ENCODE measurements at regions not wholly inside any gene's neighbourhood (a gene's known extent, or its start where the extent isn't known, plus 50 kb on each side); places are given as distances from the start of the nearest gene placed in this dataset.
"Not testable (repeated sequence)": the region's sequence is repeated elsewhere in the genome, so short reads cannot be mapped to it uniquely, and the experiment has no call there.

DNA sequence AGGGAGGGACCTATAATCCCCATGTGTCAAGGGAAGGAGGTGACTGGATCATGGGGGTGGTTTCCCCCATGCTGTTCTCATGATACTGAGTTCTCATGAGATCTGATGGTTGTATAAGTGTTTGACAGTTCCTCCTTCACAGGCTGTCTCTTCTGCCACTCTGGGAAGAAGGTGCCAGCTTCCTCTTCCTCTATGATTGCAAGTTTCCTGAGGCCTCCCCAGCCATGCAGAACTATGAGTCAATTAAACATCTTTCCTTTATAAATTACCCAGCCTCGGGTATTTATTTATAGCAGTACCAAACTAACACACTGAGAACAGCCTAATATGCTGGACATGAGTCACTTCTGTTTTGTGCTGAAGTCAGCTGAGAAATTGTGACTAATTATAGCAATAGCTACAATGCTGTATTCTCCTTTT, 656.9 kb upstream of the CPEB2 start:
- peak; percentile 71 for DNase-seq (ENCODE audit: low read depth)

- no peak for DNase-seq (ENCODE audit: low read depth)
Observed at GRCh38 chr4:14347526-14347925, 654.8 kb upstream of the CPEB2 start.

DNA sequence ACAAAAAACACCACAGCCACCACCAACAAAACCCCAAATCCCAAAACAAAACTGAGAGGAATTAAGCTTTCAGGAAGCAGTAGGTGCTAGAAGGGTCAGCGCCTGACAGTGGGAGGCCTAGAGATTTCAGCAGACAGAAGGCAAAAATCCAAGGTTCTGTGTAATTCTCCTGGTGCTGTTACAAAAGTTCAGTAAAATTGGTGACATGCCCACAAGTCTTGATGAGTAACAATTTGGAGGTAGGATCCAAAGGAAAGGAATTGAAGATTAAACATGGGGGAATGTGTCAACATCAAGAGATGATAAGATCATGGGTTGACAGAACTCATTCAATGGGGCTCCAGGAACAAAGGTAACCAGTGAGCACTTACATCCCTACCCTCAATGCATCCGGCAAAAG, 653.8 kb upstream of the CPEB2 start:
- no peak for DNase-seq (ENCODE audit: low read depth)

- not testable (repeated sequence) for DNase-seq (ENCODE audit: low read depth)
Observed at GRCh38 chr4:14358544-14359160, 643.6 kb upstream of the CPEB2 start.

GRCh38 chr4:14359991-14360390, 642.3 kb upstream of the CPEB2 start:
- DNase-seq (ENCODE audit: low read depth), result no peak

- DNase-seq (ENCODE audit: low read depth), result no peak
Observed at GRCh38 chr4:14361084-14361483, 641.2 kb upstream of the CPEB2 start.

DNA sequence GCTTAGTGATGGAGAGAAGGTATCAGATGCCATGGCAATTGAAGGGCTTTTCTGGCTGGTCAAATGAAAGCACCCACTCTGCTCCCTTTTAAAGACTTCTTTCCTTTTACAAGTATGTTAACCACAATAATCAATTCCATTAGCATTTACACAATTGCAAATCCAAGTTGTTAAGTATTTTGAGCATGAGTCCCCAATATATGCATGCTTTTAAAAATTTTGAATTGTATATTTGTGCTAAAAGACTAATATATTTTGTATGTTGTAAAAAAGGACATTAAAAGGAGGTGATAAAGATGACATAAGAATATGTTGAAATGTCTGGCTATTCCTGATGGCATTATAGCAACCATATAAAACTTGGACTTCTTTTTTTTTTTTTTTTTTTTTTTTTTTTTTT, 639.9 kb upstream of the CPEB2 start:
- no peak for DNase-seq (ENCODE audit: low read depth)

DNA sequence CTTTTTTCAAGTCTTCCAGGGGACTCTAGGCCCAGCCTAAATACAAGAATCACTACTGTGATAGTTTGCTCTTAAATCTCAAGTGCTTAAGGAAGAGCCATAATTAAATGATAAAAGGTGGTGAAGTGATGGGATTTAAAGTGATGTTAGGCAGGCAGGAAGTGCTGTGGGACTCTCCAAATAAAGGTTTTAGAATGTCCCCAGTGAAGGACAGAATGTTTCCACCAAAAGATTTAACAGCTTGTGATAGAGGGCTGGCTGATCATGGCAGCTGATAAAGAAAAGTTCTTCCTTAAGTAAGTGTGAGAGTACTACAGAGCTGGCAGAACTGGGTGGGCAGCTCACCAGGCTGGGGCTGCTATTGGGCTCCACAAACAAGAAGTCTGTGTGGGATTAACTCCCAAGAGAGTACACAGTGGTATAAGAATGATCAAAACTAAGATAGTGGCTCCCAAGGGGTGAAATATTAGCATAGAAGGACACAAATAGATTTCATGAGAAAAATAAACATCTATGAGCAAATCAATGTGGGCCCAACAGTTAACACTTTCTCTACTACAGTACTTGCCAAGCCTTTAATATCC, 637.2 kb upstream of the CPEB2 start:
- DNase-seq (ENCODE audit: low read depth), result no peak

GRCh38 chr4:14368391-14368790, 633.9 kb upstream of the CPEB2 start:
- DNase-seq (ENCODE audit: low read depth), result no peak

- no peak for DNase-seq (ENCODE audit: low read depth)
Observed at GRCh38 chr4:14371131-14371530, 631.1 kb upstream of the CPEB2 start.

- DNase-seq (ENCODE audit: low read depth), result peak; percentile 11
Observed at GRCh38 chr4:14375816-14376215, 626.5 kb upstream of the CPEB2 start.

GRCh38 chr4:14379183-14379582, 623.1 kb upstream of the CPEB2 start:
- no peak for DNase-seq (ENCODE audit: low read depth)

- DNase-seq (ENCODE audit: low read depth), result no peak
Observed at GRCh38 chr4:14383652-14384051, 618.6 kb upstream of the CPEB2 start.

DNA sequence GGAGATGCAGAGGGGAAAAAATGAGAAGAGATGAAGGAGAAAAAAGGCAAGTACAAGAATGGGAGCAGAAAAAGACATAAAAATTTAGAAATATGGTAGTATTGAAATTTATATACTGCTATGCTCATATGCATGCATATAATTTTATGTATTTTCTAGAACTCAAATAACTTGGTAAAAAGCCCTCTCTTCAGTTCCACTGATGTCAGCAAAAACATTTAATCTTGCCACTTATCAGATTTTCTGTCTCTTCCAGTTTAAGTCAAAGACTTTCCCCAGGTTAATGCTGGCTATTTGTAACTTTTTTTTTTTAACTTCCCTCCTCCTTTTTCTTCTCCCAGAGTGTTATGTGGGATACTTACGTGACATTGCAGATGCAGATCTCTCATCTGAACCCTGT, 617.5 kb upstream of the CPEB2 start:
- DNase-seq (ENCODE audit: low read depth), result no peak

DNA sequence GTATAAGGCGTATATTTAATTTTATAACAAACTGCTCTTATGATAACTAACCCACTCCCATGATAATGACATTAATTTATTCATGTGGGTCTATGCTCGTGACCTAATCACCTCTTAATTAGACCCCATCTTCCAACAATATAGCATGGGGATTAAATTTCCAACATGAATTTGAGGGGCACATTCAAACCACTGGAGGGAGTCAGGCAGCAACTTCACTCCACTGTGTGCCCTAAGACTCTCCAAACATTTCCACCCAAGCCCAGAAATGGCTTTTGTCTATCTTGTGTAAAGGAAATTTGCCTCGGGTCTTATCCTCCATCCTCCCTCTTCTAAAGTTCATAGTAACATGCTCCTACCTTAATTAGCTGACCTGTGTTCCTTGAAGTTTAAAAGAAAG, 616.1 kb upstream of the CPEB2 start:
- no peak for DNase-seq (ENCODE audit: low read depth)

DNA sequence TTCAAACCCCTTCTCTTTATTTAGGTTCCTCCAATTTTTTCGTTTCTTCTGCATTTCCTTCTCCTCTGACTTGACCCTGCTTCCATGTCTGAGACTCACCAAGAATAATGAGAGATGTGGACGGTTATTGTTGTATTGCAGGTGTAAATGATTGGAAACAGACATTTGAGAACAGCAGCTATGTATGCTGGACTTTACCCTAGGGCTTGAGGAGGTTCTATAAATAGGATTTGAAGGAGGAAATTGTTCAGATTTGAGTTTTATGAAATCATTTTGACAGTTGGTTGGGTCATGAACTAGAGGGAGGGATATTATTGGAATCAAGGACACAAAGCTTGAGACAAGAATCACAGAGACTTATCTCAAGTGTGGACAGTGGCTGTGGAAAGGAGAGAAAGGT, 614.6 kb upstream of the CPEB2 start:
- no peak for DNase-seq (ENCODE audit: low read depth)

GRCh38 chr4:14392378-14392777, 609.9 kb upstream of the CPEB2 start:
- no peak for DNase-seq (ENCODE audit: low read depth)

DNA sequence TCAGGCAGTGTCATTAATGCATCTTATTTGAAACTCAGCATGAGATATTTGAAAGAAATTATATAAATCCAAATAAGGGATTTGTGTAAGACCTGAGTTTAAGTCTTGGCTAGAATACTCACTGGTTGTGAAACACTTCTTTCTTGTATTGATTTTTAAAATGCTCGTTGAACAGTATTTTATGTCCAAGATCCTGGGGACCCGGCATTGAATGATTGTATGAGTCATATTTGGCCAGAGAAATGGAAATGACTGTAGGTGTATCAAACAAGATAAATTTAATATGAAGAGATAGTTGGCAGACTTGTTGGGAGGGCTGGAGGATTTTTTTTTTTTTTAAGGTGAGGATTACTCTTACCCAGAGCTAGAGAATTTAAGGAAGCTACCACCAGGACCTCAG, 606.1 kb upstream of the CPEB2 start:
- no peak for DNase-seq (ENCODE audit: low read depth)

DNA sequence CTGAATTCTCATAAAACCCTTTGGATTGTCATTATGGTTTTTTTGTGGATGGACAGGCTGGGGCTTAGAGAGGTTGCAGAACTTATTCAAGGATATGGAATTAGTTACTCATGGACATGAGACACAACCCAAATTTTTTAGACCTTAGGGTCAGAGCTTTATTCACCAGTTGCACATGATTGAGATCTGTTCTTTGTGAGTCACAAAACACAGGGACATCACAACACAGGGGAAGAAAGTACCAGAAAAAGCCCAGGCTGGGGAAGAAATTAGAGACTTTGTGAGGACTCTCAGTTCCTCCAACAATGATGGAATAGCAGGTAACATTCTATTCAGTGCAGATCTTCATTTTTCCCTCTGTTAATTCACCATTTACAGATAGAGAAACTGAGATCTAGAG, 602.4 kb upstream of the CPEB2 start:
- DNase-seq (ENCODE audit: low read depth), result no peak

DNA sequence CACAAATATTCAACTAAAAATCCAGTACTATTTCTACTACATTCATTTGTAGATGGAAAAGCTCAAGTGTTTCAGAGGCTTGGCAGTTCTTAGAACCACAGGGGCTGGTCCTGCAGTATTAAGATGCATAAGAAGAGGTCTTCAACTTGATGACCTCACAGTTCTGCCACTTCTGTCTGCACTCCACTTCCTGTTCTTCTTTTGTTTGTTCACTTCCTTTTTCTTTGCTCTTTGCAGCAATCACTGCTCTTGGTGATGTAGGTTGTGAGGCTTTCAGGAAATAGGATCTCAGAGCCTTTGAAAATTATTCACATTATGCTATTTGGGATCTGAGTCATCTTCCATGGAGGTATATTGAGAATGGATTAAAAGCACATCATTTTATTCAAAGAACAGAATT, 602.0 kb upstream of the CPEB2 start:
- DNase-seq (ENCODE audit: low read depth), result no peak

DNA sequence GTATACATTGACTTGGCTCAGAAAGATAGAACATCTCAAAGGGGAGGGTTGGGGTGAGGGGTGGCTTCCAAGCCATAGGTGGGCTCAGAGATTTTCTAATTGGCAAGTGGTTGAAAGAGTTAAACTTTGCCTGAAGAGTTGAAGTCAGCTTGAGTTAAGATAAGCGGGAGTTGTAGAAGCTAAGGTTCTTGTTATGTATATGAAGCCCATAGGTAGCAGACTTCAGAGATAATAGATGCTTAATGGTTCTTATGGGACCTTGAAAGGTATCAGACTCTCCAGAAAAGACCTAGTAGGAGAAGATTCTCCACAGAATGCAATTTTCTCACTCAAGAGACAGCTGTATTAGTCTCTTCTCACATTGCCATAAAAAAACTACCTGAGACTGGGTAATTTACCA, 599.1 kb upstream of the CPEB2 start:
- DNase-seq (ENCODE audit: low read depth), result no peak

DNA sequence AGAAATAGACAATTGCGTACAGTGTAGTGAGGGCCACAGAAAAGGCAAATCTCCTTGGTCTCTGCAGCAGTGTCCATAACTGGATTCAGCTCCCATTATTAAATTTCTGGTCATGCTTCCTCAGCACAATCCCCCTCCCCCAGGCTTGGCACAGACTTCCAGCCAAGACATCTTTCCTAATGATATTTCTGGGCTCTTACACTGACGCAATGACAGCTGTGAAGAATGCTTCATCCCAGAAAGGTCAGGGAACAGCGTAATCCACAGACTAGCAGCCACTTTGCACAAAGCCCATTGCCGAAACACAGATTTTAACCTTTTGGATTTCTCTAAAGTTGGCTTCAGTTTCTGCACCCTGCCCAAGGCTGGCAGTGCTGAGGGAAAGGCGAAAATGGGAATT, 597.6 kb upstream of the CPEB2 start:
- DNase-seq (ENCODE audit: low read depth), result peak; percentile 60

GRCh38 chr4:14410516-14410915, 591.8 kb upstream of the CPEB2 start:
- DNase-seq (ENCODE audit: low read depth), result no peak

DNA sequence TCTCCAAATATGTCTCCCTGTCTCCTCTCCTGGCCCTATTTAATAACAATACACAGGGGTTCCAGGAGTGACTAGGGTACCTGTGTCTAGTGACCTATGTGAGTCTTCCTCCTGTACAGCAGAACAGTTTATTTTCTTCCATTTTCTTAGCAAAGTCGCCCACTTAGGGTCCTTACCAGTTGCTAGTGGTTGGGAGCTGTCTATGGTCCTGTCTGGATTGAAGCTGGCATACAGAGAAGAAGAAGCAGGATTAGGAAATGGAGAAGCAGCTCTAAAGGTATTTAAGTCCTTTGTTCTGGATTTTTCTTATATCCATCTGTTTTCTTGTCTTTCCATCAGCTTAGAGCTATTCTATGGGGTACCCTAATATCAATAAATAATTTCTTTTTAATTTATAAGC, 587.1 kb upstream of the CPEB2 start:
- DNase-seq (ENCODE audit: low read depth), result peak; percentile 74
